HG03025 (cell line): ENCODE measurements at regions not wholly inside any gene's neighbourhood (a gene's known extent, or its start where the extent isn't known, plus 50 kb on each side); places are given as distances from the start of the nearest gene placed in this dataset.
"Not testable (repeated sequence)": the region's sequence is repeated elsewhere in the genome, so short reads cannot be mapped to it uniquely, and the experiment has no call there.

Experiments used
- ATAC-seq: cut with Tn5 transposase; IDR thresholded peaks from one replicate; pipeline ENCODE4 v1.9.1; 2021; ENCODE audit warnings: mild to moderate bottlenecking, moderate library complexity; ENCODE audit not compliant: unreplicated experiment, low FRiP score

DNA sequence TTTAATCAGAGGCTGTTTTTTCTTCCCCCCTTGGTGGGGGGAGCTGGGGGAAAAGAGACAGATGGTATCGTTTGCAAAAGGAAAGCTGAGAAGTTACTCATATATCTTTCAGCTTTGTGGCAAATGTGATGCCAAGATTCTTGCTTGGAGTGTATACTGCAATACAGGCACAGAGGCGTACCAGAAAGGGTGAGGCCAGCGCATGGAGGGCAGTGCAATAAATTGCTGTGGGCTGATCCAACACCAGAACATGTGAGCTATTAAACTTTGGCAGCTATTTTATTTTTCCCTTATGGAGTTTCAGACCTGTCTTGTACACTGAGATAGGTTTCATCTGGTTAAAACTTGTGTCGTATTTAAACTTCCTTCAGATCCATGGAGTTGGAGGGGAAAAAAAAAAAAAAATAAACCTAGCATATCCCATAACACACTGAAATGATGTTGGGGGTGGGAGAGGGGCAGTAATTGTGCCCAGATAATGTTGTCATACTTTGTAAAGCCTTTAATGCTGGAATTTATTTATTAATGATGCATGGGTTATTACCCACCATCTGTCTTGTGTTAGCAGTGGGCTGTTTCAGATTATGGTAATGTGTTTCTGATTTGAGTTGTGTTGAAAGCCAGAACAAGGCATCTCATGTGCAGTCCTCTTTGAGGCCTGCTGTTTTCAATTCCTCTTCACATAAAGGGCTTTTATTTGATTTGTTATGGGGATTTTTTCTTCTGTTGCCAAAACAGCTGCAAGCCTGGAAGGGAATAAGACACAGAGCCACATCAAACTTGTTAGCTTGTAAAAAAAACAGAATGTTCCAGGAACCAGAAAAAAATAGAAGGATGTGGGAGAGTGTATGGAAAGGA, 891.3 kb downstream of the TLE1 start:
- no peak for ATAC-seq

DNA sequence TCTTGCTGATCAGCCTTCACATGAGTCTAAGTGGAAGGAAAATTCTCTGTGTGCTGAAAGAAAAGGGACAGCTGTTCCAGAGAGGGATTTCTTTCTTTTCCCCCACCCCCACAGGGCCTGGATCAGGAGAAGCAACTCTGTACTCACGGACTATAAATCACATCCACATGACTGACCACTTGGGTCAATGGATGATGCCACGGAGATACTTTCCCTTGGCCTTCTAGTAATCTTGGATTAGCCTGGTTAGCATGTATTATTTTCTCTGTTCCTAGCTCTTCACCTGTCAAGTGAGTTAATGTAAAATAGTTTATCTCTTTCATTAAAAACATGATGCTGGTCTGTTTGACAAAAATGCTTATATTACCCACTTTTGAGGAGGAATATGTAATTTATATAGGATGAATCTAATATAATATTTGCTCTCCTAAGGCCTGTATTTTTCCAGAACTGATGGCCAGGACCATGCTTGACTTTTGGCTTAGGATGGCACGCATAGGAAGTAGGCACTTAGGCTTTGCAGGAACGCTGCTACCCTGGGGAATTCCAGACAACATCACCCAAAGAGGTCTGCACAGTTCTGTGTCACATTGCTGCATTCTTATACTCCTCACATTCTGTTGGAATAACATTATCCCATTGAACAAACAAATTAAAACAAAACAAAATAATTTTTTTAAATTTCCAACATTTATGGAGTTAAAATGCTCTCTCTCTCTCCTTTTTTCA, 892.1 kb downstream of the TLE1 start:
- no peak for ATAC-seq

DNA sequence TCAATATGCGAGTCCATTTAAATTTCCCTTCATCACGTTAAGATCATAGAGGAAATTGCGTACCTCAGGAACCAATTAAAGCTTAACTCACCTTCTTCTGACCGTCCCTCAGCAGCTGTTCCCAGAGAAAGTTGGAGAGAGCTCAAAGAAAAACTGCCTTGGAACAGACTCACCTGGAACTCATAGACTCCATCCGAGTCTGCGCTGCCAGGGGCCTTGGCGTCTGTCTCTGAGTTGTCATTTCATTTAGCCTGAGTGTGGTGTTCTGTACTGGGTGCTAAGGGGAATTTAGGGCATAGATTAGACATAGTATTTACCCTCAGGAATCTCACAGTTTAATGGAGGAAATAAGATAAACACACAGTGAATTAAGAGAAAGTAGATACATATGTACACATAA, 892.7 kb downstream of the TLE1 start:
- ATAC-seq = no peak

DNA sequence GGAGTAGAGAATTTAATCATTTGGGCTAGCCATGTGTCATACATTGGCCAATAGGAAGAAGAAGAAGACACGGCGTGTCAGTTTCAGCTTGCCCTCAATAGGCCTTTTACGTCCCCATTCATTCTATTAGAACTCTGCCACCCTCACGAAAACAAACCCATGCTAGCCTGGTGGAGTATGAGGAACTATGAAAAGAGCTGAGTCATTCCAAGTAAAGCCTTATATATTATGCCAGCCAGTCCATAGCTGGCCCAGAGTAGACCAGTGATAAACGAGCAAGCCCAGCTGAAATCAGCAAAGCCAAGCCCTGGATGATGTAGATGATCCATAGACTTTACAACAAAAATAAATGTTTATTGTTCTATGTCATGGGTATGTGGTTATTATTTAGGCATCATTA, 895.1 kb downstream of the TLE1 start:
- ATAC-seq = no peak

DNA sequence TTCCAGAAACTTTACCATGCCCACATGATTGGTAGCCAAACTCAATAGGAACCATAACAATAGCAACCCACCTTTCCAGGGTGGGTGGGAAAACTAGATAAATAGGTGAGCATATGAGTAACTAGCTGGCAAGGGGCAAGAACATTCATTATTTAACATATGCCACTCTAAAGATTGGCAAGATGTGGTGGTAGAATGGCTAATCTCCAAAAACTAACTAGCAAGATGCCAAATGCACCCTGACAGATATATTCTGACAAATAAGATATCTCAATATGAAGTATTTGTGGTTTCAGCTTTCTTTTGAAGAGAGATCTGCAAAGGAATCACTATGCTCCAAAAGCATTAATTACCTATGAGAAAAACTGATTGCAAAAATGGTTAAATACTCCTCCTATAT, 895.6 kb downstream of the TLE1 start:
- ATAC-seq = no peak

DNA sequence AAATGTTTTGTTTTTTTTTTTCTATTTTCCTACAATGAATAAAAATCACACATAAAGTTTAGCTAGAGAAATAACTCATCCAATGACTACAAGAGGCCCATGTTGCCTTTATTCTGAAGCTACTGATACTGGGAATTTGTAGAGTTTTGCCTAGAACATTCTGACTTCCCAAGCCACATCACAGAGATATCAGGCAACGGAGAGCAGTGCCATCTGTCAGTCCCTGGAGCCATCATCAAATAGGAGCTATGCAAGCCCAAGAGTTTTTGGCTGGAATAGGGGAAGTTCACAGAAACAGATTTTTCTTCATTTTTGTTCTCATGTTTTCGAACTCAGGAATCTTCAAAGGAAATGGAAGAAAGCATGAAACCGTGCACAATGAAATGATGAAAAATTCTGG, 896.6 kb downstream of the TLE1 start:
- ATAC-seq = no peak

DNA sequence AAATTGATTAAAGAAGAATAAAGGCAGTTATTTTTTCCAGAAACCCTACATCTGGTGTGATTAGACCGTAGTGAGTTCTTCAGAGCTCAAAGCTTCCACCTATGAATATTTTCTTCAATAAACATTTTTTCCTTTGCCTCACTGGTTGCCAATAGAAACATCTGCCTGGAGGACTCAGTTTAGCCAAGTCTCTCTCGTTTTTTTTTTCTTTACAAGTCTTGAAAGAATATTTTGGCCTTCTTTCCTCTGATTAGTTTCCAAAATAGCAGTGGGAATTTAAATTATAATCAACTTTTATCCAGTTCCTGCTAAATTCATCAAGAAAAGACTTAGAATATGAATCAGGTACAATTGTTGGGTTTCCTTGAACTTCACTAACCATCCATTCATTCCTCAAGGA, 897.5 kb downstream of the TLE1 start:
- no peak for ATAC-seq

DNA sequence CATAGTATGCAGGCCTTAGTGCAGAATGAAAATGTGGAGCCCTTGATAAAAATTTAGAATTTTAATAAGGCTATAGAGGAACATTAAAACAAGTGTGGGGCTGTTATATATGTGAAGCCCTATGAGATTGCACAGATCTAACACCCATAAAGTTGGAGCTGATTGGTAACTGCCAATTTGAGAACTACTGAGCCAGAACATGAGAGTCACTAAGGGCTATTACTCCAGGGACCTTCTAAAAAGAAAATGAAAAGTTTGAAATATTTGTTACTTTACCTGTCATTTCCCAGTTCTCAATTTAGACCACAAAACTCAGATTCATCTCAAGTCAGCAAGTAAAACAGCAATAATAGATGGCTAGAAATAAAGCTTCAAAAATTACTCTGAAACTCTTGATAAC, 898.6 kb downstream of the TLE1 start:
- no peak for ATAC-seq

DNA sequence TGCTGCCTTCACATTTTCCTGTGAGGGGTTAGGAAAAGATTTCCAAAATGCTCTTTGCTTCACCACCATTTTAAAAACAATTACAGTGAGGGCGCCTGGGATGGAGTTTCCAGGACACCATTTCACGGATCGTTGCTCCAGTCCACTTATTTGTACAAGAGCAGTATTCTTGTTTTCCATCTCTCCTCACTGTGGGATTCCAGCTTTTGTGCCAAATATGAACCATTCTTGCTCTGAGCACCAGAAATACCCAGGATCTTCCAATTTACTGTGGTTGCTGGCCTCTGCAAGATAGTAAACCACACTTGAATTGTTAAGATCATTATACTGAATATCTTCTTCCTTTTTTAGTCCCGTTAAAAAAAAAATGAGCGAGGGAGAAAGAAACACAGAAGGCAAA, 899.5 kb downstream of the TLE1 start:
- no peak for ATAC-seq

DNA sequence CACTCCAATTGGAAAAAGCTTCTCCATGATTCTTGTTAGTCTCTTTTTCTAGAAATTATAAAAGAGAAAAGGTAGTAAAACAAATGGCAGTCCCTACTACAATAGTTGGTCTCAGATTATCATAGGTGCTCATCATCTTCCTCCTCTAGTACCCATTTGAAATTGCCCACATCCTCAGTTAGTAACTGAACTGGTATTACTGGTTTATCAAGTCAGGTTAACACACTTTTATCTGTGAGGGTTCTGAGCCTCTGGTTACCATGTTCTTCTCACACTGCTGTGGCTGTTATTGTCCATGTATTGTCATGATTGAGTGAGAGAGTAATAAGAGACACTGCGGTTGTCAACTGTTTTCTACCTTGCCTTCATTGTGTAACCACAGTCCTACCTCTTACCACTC, 901.7 kb downstream of the TLE1 start:
- no peak for ATAC-seq

DNA sequence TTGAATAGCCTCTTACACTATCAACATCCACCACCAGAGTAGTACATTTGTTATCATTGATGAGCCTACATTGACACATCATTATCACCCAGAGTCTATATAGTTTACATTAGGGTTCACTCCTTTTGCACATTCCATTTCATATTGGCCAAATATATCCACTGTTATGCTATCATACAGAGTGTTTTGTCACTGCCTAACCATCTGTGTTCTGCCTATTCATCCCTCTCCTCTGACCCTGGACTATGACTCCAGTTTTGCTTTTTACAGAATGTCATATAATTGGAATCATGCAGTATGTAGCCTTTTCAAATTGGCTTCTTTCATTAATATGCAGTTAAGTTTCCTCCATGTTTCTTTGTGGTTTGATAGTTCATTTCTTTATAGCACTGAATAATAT, 904.7 kb downstream of the TLE1 start:
- no peak for ATAC-seq

DNA sequence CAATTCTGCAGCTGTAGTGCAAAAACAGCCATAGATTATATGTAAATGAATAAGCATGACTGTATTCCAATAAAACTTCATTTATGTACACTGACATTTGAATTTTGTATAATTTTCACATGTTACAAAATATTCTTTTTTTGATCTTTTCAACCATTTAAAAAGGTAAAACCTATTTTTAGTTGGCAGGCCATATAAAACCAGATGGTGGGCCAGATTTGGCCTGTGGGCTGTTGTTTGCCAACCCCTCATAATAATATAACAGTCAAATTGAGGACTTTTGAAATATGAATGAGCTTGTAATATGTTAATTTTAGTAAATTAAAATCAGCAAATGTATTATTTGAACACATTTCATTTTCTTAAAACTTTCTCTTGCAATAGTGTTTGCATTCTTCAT, 913.4 kb downstream of the TLE1 start:
- ATAC-seq = no peak

DNA sequence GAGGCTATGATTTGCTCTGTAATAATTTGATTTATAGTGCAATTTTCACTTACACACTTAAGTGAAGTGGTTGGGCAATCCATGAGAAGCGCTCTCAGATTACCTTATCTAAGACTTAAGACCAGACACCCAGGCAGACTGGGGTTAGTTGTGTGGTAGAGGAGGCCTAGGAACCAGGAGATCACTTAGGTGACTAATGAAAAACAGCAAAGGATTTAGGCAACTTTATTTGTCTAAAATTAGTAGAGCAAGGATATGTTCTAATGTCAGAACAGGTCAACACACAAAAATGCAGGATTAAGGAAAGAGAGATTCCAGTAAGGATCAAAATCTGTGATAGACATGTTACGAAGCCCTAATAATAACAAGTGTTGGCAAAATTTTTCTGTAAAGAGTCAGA, 913.8 kb downstream of the TLE1 start:
- ATAC-seq = no peak

DNA sequence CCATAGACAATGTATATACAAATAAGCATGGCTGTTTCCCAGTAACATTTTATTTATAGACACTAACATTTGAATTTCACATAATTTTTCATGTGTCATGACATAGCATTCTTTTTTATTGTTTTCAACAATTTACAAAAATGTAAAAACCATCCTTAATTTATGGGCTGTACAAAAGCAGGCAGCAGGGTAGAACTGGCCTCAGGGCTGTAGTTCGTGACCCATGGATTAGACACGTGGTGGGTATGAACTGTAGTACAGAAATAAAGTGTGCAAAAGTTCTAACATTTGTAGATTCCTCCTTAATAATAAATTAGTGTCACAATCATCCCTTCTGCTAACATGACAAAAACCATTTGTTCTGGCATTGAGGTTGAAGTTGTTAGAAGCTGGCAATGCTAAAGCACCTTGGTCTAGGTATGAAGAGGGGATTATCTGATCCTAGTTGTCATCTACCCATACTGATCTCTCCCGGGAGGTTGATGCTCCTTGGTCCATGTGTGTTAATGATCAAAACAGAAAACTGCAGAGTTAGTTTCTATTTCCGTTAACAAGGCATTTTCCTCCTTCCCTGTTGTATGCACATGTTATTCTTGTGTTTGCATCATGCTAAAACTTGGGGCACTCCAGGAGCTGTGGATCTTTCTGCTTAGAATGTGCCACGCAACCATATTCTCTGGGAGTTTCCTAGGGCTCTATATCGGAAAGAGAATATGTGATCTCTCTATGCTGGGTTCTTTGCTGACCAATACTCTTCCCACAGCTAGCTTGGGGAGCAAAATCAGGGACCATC, 917.6 kb downstream of the TLE1 start:
- no peak for ATAC-seq

DNA sequence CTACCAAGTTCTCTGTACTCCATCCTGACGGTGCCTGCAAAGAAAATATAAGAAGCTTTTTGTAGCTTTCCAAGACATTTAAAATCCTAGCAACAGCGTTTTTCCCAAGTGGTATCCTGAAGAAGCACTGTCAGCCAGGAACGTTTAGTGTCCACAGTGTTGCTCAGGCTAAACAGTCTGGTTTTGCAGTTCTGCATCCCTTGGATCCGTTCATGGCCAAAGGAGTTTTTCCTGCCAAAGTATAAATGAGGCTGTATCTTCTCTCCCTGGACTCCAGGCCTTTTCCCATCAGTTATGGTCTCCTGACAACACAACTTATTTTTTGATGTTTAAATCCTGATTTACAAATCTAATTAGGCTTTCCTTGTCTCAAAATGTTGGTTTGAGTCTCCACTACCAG, 925.8 kb downstream of the TLE1 start:
- no peak for ATAC-seq

DNA sequence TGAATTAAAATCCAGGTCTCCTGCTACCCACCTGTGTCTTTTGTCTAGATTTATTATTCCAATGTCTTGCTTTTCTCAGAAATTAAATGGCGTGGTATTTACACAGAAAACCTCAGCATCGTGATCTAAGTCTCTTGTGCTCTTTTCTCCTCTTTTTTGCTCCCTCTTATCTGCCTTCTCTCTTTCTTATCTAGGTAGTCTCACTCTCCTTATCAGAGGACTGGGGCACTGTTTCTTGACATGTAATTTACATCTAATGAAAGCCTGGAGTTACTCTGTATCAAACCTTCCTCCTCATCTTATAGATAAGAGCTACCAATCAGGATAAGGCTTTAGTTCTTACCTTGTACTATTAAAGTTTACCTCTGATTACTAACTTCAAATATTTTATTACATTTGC, 933.8 kb downstream of the TLE1 start:
- no peak for ATAC-seq

DNA sequence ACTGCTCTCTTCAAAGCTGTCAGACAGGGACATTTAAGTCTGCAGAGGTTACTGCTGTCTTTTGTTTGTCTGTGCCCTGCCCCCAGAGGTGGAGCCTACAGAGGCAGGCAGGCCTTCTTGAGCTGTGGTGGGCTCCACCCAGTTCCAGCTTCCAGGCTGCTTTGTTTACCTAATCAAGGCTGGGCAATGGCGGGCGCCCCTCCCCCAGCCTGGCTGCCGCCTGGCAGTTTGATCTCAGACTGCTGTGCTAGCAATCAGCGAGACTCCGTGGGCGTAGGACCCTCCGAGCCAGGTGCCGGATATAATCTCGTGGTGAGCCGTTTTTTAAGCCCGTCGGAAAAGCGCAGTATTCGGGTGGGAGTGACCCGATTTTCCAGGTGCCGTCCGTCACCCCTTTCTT, 942.3 kb downstream of the TLE1 start:
- ATAC-seq = not testable (repeated sequence)

DNA sequence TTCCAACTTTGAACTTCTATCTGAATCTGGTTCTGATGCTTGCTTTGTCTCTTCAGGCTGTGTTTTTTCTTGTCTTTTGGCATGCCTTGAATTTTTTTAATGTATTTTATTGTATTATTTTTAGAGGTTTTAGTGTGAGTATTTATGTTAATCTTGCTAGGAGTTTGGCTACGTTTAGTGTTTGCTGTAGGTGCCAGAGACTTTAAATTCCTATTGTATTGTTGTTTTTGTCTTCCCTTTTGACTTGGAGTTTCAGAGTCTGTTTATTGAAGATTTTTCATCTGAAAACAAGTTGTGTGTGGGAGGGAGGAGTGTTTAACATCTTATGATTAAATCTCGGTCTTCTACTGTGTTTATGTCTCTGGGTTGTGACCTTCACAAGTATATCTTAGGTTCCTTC, 956.8 kb downstream of the TLE1 start:
- ATAC-seq = no peak

DNA sequence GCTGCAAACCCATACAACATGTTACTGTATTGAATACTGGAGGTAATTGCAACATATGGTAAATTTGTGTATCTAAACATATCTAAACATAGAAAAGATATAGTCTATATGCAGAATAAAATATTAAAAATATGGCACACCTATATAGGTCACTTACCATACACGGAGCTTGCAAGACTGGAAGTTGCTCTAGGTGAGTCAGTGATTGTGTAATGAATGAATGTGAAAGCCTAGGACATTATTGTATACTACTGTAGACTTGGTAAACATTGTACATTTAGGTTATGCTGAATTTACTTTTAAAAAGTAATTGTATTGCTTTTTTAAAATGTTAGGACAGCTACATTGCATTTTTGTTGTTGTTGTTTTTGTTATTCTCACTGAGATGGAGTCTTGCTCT, 968.8 kb downstream of the TLE1 start:
- ATAC-seq = no peak

DNA sequence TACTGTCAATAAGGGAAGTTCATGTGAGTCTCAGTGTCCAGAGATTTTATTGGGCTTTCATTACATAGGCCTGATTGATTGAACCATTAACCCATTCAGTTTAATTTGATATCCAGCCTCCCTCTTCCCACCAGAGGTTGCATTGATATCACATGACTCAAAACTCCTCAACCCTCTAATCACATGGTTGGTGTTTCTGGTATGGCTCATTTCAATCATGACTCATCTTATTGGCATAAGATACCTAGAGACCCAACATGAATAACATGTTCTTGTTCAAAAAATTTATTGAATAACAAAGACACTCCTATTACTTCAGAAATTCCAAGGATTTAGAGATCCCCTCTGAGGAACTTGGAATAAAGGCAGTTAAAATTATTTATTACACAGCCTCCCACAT, 982.2 kb downstream of the TLE1 start:
- no peak for ATAC-seq

DNA sequence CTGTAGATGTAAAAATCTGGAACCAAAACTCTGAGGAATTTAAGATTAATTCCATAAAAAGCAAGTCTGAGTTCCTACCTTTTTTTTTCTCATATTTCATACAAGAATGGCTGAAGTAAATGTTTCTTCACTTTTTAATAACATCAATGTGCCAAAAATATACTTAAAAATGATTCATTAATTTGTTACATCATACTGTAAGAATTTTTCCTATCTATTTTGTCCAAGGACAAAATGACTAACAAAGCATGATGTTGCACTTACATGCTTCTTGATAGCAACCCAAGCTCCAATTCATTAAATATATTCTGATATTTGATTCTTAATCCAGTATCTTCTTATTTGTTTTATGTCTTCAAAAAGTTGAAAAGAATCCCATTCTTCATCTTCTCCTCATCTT, 988.3 kb downstream of the TLE1 start:
- no peak for ATAC-seq
